GM18867 (cell line): ENCODE measurements at regions not wholly inside any gene's neighbourhood (a gene's known extent, or its start where the extent isn't known, plus 50 kb on each side); places are given as distances from the start of the nearest gene placed in this dataset.
"Not testable (repeated sequence)": the region's sequence is repeated elsewhere in the genome, so short reads cannot be mapped to it uniquely, and the experiment has no call there.

ENCODE experiments used
- ATAC-seq: cut with Tn5 transposase; IDR thresholded peaks from one replicate; pipeline ENCODE4 v1.9.1; 2021; ENCODE audit warnings: mild to moderate bottlenecking, moderate library complexity; ENCODE audit not compliant: unreplicated experiment

- no peak for ATAC-seq
Observed at GRCh38 chr2:176891105-176891504, 321.5 kb upstream of the HNRNPA3 start.

GRCh38 chr2:176891857-176892256, 320.7 kb upstream of the HNRNPA3 start:
- ATAC-seq: no peak

- no peak for ATAC-seq
Observed at GRCh38 chr2:176892676-176893226, 319.8 kb upstream of the HNRNPA3 start.

GRCh38 chr2:176895158-176895557, 317.4 kb upstream of the HNRNPA3 start:
- no peak for ATAC-seq

- no peak for ATAC-seq
Observed at GRCh38 chr2:176902454-176902853, 310.1 kb upstream of the HNRNPA3 start.

- ATAC-seq: not testable (repeated sequence)
Observed at GRCh38 chr2:176904053-176904452, 308.5 kb upstream of the HNRNPA3 start.

- ATAC-seq: no peak
Observed at GRCh38 chr2:176907341-176907740, 305.3 kb upstream of the HNRNPA3 start.

- no peak for ATAC-seq
Observed at GRCh38 chr2:176910828-176911227, 301.8 kb upstream of the HNRNPA3 start.

GRCh38 chr2:176913955-176914354, 298.6 kb upstream of the HNRNPA3 start:
- ATAC-seq: no peak

- no peak for ATAC-seq
Observed at GRCh38 chr2:176914371-176914770, 298.2 kb upstream of the HNRNPA3 start.

GRCh38 chr2:176922545-176922944, 290.0 kb upstream of the HNRNPA3 start:
- ATAC-seq: not testable (repeated sequence)

- no peak for ATAC-seq
Observed at GRCh38 chr2:176923205-176923604, 289.4 kb upstream of the HNRNPA3 start.

GRCh38 chr2:176924909-176925534, 287.6 kb upstream of the HNRNPA3 start:
- ATAC-seq: no peak

- no peak for ATAC-seq
Observed at GRCh38 chr2:176926453-176926852, 286.1 kb upstream of the HNRNPA3 start.

GRCh38 chr2:176929387-176929786, 283.2 kb upstream of the HNRNPA3 start:
- ATAC-seq: not testable (repeated sequence)

GRCh38 chr2:176931588-176932563, 280.7 kb upstream of the HNRNPA3 start:
- peak; percentile 97 for ATAC-seq

- no peak for ATAC-seq
Observed at GRCh38 chr2:176934131-176934530, 278.5 kb upstream of the HNRNPA3 start.

GRCh38 chr2:176934869-176935415, 277.7 kb upstream of the HNRNPA3 start:
- ATAC-seq: no peak

- ATAC-seq: no peak
Observed at GRCh38 chr2:176935543-176936102, 277.0 kb upstream of the HNRNPA3 start.

GRCh38 chr2:176936410-176936809, 276.2 kb upstream of the HNRNPA3 start:
- ATAC-seq: no peak

- ATAC-seq: no peak
Observed at GRCh38 chr2:176944998-176945397, 267.6 kb upstream of the HNRNPA3 start.
